ENCODE measurements at regions not wholly inside any gene's neighbourhood (a gene's known extent, or its start where the extent isn't known, plus 50 kb on each side); places are given as distances from the start of the nearest gene placed in this dataset.

- ChIA-PET CTCF (no interaction called here), POLR2A (no interaction called here)
- TF ChIP-seq L3MBTL2 (conservative IDR thresholded peaks at IDR 0.05) (no peak), PKNOX1 (IDR thresholded peaks at IDR 0.05) (no peak), CTBP1 (IDR thresholded peaks at IDR 0.05; ENCODE audit: borderline replicate concordance) (no peak), TARDBP (IDR thresholded peaks at IDR 0.05) (no peak), SP1 (IDR thresholded peaks at IDR 0.05) (no peak), ZNF384 (IDR thresholded peaks at IDR 0.05) (no peak)
- DNase-seq (ENCODE audit: extremely low spot score) = no peak
Measured at GRCh38 chr3:15887261-15887660, 89.5 kb upstream of the ANKRD28 start.

GRCh38 chr3:15889936-15890335 lies 92.2 kb upstream of the ANKRD28 start:
- DNase-seq (ENCODE audit: extremely low spot score) = no peak
- ChIA-PET CTCF (no interaction called here), POLR2A (no interaction called here)
- TF ChIP-seq FOXA1 (IDR thresholded peaks at IDR 0.05) (no peak), ARNT (IDR thresholded peaks at IDR 0.05) (no peak), ELF4 (IDR thresholded peaks at IDR 0.05) (no peak), SP1 (IDR thresholded peaks at IDR 0.05) (no peak), L3MBTL2 (conservative IDR thresholded peaks at IDR 0.05) (no peak), LEF1 (IDR thresholded peaks at IDR 0.05; ENCODE audit: borderline replicate concordance) (no peak), TARDBP (IDR thresholded peaks at IDR 0.05) (no peak), BHLHE40 (IDR thresholded peaks at IDR 0.05; ENCODE audit: borderline replicate concordance) (no peak), FOXM1 (IDR thresholded peaks at IDR 0.05; ENCODE audit: borderline replicate concordance) (no peak), HDGF (IDR thresholded peaks at IDR 0.05; ENCODE audit: borderline replicate concordance) (no peak), SUZ12 (IDR thresholded peaks at IDR 0.05) (no peak), FOXK2 (IDR thresholded peaks at IDR 0.05) (no peak), PKNOX1 (IDR thresholded peaks at IDR 0.05) (no peak)

DNA sequence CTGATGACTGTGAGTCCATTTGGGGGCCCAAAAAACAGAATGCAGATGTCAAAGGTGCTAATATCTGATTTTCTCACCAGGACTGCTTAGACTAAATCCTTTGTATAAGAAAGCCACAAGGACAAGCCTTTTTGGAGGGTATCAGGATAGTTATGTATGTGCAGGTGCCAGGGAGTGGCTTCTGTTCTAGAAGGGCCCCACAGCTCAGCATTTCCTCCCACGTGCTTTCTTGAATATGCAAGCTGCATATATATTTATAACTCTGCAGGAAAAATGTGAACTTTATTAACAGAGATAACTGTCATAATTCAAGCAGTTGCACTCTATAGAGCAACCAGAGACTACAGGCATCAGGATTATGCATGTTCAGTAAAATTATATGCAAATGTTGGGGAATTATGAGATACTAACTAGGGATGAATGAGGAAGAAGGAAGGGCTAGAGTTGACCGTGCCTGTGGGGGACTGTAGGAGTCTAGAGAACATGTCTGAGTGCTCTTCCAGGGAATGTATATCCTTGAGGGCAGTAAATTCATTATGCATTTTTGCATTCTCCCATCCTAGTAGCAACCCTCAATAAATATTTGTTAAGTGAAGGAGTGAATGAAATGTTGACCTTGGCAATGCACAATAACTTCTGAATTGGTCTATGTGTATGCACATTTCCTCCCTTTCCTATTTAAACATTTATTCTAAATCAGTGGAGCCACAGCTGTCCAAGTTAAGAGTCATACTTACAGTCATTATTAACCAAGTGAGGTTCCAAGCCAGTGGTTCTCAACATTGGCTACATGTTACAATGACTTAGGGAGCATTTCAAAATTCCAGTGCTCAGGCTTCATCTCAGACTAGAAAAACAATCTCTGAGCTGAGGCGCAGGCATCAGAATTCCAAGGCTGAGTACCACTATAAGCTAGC lies 94.8 kb upstream of the ANKRD28 start:
- TF ChIP-seq ELF4 (IDR thresholded peaks at IDR 0.05) (no peak), LEF1 (IDR thresholded peaks at IDR 0.05; ENCODE audit: borderline replicate concordance) (no peak), L3MBTL2 (conservative IDR thresholded peaks at IDR 0.05) (no peak), SP1 (IDR thresholded peaks at IDR 0.05) (no peak), BHLHE40 (IDR thresholded peaks at IDR 0.05; ENCODE audit: borderline replicate concordance) (no peak), FOXK2 (IDR thresholded peaks at IDR 0.05) (no peak), CTBP1 (IDR thresholded peaks at IDR 0.05; ENCODE audit: borderline replicate concordance) (no peak), HDGF (IDR thresholded peaks at IDR 0.05; ENCODE audit: borderline replicate concordance) (no peak), ZNF384 (IDR thresholded peaks at IDR 0.05) (no peak), NFRKB (IDR thresholded peaks at IDR 0.05) (no peak), TARDBP (IDR thresholded peaks at IDR 0.05) (no peak), SUZ12 (IDR thresholded peaks at IDR 0.05) (no peak), FOXM1 (IDR thresholded peaks at IDR 0.05; ENCODE audit: borderline replicate concordance) (no peak), ARNT (IDR thresholded peaks at IDR 0.05) (no peak), PKNOX1 (IDR thresholded peaks at IDR 0.05) (no peak), FOXA1 (IDR thresholded peaks at IDR 0.05) (no peak)
- no peak for DNase-seq (ENCODE audit: extremely low spot score)
- CTCF ChIA-PET = interaction anchor here (0.5 kb wide), 1 partner anchor 63 kb away, joined by 3 read pairs; no protein-coding TSS in a partner anchor
- POLR2A ChIA-PET = no interaction called here

- DNase-seq (ENCODE audit: extremely low spot score) = no peak
- no peak for TF ChIP-seq PKNOX1 (IDR thresholded peaks at IDR 0.05)
- no peak for TF ChIP-seq BHLHE40 (IDR thresholded peaks at IDR 0.05; ENCODE audit: borderline replicate concordance)
- TF ChIP-seq LEF1 (IDR thresholded peaks at IDR 0.05; ENCODE audit: borderline replicate concordance) = no peak
- ChIA-PET POLR2A (no interaction called here), CTCF (no interaction called here)
Measured at GRCh38 chr3:15894382-15894781, 96.6 kb upstream of the ANKRD28 start.

- POLR2A ChIA-PET = no interaction called here
- TF ChIP-seq FOXK2 (IDR thresholded peaks at IDR 0.05) (no peak), SP1 (IDR thresholded peaks at IDR 0.05) (no peak), TARDBP (IDR thresholded peaks at IDR 0.05) (no peak), ZNF384 (IDR thresholded peaks at IDR 0.05) (no peak), FOXM1 (IDR thresholded peaks at IDR 0.05; ENCODE audit: borderline replicate concordance) (no peak), FOXA1 (IDR thresholded peaks at IDR 0.05) (no peak), NFRKB (IDR thresholded peaks at IDR 0.05) (no peak), ELF4 (IDR thresholded peaks at IDR 0.05) (no peak), HDGF (IDR thresholded peaks at IDR 0.05; ENCODE audit: borderline replicate concordance) (no peak), PKNOX1 (IDR thresholded peaks at IDR 0.05) (no peak), SUZ12 (IDR thresholded peaks at IDR 0.05) (no peak)
- CTCF ChIA-PET = no interaction called here
Measured at GRCh38 chr3:15896500-15896899, 98.7 kb upstream of the ANKRD28 start.

More at GRCh38 chr3:15896500-15896899, 98.7 kb upstream of the ANKRD28 start:
- no peak for DNase-seq (ENCODE audit: extremely low spot score)

Measured in HEK293T (cell line).